ENCODE measurements at regions not wholly inside any gene's neighbourhood (a gene's known extent, or its start where the extent isn't known, plus 50 kb on each side); places are given as distances from the start of the nearest gene placed in this dataset.

DNA sequence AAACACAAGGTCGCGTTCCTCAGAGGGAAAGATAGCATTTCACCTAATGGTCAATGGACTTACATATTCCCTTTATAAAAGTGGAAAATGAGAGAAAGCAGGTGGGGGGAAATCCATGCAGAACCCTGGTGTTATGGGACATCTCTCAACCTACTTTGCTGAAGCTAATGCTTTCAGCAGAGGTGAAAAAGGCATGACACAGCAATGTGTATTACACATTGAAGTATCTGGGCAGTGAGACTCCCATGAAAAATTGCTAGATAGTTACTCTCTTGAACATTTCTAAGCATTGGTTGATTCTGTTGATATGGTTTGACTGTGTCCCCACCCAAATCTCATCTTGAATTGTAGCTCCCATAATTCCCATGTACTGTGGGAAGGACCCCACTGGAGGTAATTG is 60.0 kb upstream of the PICALM start:
- TF ChIP-seq, protein P1, sequence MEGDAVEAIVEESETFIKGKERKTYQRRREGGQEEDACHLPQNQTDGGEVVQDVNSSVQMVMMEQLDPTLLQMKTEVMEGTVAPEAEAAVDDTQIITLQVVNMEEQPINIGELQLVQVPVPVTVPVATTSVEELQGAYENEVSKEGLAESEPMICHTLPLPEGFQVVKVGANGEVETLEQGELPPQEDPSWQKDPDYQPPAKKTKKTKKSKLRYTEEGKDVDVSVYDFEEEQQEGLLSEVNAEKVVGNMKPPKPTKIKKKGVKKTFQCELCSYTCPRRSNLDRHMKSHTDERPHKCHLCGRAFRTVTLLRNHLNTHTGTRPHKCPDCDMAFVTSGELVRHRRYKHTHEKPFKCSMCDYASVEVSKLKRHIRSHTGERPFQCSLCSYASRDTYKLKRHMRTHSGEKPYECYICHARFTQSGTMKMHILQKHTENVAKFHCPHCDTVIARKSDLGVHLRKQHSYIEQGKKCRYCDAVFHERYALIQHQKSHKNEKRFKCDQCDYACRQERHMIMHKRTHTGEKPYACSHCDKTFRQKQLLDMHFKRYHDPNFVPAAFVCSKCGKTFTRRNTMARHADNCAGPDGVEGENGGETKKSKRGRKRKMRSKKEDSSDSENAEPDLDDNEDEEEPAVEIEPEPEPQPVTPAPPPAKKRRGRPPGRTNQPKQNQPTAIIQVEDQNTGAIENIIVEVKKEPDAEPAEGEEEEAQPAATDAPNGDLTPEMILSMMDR (IDR thresholded peaks at IDR 0.05; ENCODE audit: control extremely low read depth, extremely low read depth, low read depth, missing control alignments): no peak
- CTCF ChIA-PET: interaction anchor here (2.2 kb wide), 1 partner anchor 11 kb away, joined by 7 read pairs; no protein-coding TSS in a partner anchor
- DNase-seq (ENCODE audit: extremely low spot score): no peak
- POLR2A ChIA-PET: no interaction called here

DNA sequence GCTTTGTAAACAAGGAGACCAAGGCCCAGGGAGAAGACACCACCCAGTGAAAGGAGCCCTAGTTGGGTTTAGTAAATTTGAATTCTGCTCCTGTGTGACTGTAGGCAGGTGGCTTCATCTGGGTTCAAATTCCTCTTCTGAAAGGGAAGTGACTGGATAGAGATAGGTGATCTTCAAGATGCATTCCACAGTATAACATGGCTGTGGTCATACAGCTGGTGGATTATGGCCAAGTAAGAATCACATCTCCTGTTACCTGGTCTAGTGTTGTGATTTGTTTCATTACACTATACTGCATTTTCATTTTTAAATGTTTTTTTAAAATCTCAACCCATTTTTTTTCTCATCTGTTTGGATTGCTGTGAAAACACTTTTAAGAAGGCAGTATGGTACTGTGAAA is 58.0 kb upstream of the PICALM start:
- no peak for DNase-seq (ENCODE audit: extremely low spot score)
- ChIA-PET CTCF (no interaction called here), POLR2A (no interaction called here)
- TF ChIP-seq, protein P1 (IDR thresholded peaks at IDR 0.05; ENCODE audit: control extremely low read depth, extremely low read depth, low read depth, missing control alignments): no peak

- ChIA-PET POLR2A (no interaction called here), CTCF (interaction anchor here (1.1 kb wide), 2 partner anchors 11 to 72 kb away, joined by 3 to 4 read pairs; no protein-coding TSS in a partner anchor)
- TF ChIP-seq, protein P1 (IDR thresholded peaks at IDR 0.05; ENCODE audit: control extremely low read depth, extremely low read depth, low read depth, missing control alignments): no peak
- no peak for DNase-seq (ENCODE audit: extremely low spot score)
Observed at GRCh38 chr11:86124251-86125233, 55.7 kb upstream of the PICALM start.

DNA sequence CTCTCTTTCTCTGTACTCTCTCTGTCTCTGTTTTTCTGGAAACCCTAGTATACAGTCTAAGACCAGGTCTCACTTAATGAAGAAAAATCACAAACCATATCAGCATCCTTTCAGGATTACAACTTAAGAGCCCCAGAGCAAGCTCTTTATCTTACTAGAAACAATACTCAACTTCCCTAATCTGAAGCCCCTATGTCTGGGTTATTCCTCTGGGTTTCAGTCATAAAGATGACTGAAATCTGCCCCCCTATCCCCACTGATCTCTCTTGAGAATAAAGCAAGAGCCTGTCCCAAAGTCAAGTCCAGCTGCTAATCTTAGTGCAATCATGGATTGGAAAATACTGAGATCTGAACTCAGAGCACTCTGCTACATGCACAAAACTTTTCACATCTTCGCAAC is 53.9 kb upstream of the PICALM start:
- CTCF ChIA-PET: interaction anchor here (1.1 to 1.4 kb wide), 3 partner anchors 14 to 71 kb away, joined by 3 to 4 read pairs (median 3); no protein-coding TSS in a partner anchor
- POLR2A ChIA-PET: no interaction called here
- TF ChIP-seq, protein P1 (IDR thresholded peaks at IDR 0.05; ENCODE audit: control extremely low read depth, extremely low read depth, low read depth, missing control alignments): no peak
- DNase-seq (ENCODE audit: extremely low spot score): no peak

DNA sequence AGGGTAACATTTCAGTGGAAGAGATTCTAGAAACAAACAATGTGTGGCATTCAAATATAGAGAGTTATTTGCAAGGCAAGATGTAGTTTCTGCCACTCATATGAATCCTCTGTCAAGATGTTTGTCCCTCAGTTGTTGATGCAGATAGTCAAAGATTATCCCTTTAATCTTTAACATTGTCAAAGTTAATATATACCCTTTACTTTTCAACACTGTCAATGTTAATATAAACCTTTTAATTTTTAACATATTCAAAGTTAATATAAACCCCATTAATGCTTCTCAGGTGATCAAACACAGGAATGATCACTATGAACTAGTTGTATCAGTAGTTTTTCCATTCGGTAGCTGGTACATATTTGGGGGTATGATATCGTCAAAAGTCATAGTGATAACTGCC is 51.9 kb upstream of the PICALM start:
- no peak for DNase-seq (ENCODE audit: extremely low spot score)
- ChIA-PET POLR2A (no interaction called here), CTCF (no interaction called here)
- TF ChIP-seq, protein P1 (IDR thresholded peaks at IDR 0.05; ENCODE audit: control extremely low read depth, extremely low read depth, low read depth, missing control alignments): no peak

GRCh38 chr11:86119906-86120305 is 51.0 kb upstream of the PICALM start:
- ChIA-PET POLR2A (no interaction called here), CTCF (interaction anchor here (0.9 to 1.1 kb wide), 2 partner anchors 16 to 41 kb away, joined by 3 read pairs; no protein-coding TSS in a partner anchor)
- DNase-seq (ENCODE audit: extremely low spot score): no peak
- TF ChIP-seq, protein P1 (IDR thresholded peaks at IDR 0.05; ENCODE audit: control extremely low read depth, extremely low read depth, low read depth, missing control alignments): no peak
